Transverse colon (tissue), 4 donors: ENCODE measurements at regions not wholly inside any gene's neighbourhood (a gene's known extent, or its start where the extent isn't known, plus 50 kb on each side); places are given as distances from the start of the nearest gene placed in this dataset.

Experiments used
- CTCF ChIP-seq, 5 experiments: fragments of 200-600 bp in 3 of 5; fragments of 450-650 bp in 2 of 5; sonication (generic) in 3 of 5; IDR thresholded peaks; 1 replicate in 2 of 5; 2 replicates in 3 of 5; pipeline ENCODE4 v1.5.1; 2016 to 2017; ENCODE audit warnings: antibody characterized with exemption in 5 of 5, inconsistent platforms in 3 of 5, mild to moderate bottlenecking in 2 of 5, moderate library complexity in 1 of 5
- EP300 ChIP-seq: sonication (generic); formaldehyde crosslinking; IDR thresholded peaks from one replicate; pipeline ENCODE4 v1.6.1; 2017; ENCODE audit warnings: antibody characterized with exemption, low read depth
- POLR2A ChIP-seq: fragments of 450-650 bp; IDR thresholded peaks from one replicate; pipeline ENCODE4 v1.6.1; 2016; ENCODE audit warnings: antibody characterized with exemption, mild to moderate bottlenecking, moderate library complexity
- POLR2AphosphoS5 ChIP-seq, 3 donors: sonication (generic); formaldehyde crosslinking; IDR thresholded peaks; one replicate each; pipeline ENCODE4 v1.6.1; 2016; ENCODE audit warnings: antibody characterized with exemption in 3 of 3

DNA sequence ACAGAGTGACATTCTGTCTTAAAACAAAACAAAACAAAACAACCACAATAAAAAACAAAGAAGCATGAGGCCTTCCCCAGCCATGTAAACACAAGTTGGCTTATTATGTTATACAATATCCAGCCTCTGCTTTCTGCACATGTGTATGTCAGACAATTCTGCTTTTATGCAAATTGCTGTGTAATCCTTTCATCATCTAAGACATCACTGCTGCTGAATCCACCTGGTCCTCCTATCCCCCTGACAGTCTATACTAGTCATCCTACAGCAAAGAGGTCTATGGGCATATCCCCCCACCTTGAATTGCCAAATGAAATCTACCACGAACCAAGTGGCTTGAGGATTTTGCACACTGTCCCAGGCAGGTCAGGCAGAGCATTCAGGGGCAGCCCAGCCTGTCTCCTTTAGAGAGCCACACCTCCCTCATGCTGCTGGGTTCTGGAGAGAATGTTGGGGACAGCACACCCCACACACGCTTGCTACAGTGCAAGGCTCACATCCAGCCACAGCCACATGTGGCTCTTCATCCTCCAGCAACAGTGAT lies 339.6 kb upstream of the CDH5 start:
- no peak for TF ChIP-seq CTCF (IDR thresholded peaks at IDR 0.05)
- TF ChIP-seq EP300 = no peak
- no peak for TF ChIP-seq POLR2A
- no peak for TF ChIP-seq POLR2AphosphoS5 (IDR thresholded peaks at IDR 0.05)
